ENCODE measurements at regions not wholly inside any gene's neighbourhood (a gene's known extent, or its start where the extent isn't known, plus 50 kb on each side); places are given as distances from the start of the nearest gene placed in this dataset.

- no peak for TF ChIP-seq EZH2 (IDR thresholded peaks at IDR 0.05; ENCODE audit: borderline replicate concordance, low read depth, low read length, severe bottlenecking)
- TF ChIP-seq CTCF (IDR thresholded peaks at IDR 0.05; ENCODE audit: extremely low read depth in 1 of 2, insufficient read depth in 1 of 2, low read depth in 1 of 2, low read length in 2 of 2), result no peak
- TF ChIP-seq, protein P1, sequence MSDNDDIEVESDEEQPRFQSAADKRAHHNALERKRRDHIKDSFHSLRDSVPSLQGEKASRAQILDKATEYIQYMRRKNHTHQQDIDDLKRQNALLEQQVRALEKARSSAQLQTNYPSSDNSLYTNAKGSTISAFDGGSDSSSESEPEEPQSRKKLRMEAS (IDR thresholded peaks at IDR 0.05; ENCODE audit: insufficient read depth, insufficient read length), result no peak
- TF ChIP-seq JUN (IDR thresholded peaks at IDR 0.05; ENCODE audit: borderline replicate concordance, insufficient read depth, insufficient read length, low read depth), result no peak
Observed at GRCh38 chr13:21833921-21834320, 163.0 kb downstream of the FGF9 start.

All from endothelial cell of umbilical vein (primary cell).